ENCODE measurements at regions not wholly inside any gene's neighbourhood (a gene's known extent, or its start where the extent isn't known, plus 50 kb on each side); places are given as distances from the start of the nearest gene placed in this dataset.
A peak's percentile ranks its signal among the peaks of the same experiment; 100 is the strongest.

DNA sequence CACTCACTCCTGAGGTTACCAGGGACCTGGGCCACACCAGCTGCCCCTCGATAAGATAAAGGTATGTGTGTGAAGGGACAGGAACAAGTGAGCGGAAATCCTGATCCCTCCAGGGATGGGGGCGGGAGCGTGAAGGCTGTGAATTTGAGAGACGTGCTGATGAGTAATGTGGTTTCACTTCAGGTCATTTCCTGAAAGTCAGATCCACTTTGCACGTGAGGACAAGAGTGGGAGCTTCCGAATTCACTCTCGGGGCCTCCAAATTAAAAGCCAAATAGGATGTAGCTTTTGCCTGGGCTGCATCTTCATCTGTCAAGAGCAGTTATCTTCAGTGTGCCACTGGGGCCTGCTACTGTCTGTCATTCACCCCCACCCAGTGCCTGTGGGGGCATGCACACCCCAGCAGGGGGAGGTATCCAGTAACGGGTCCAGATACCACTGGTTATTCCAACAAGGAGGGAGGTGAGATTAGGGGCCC lies 87.4 kb upstream of the LHX1 start:
- ATAC-seq (peak; percentile 85), DNase-seq (ENCODE audit: low read depth, low spot score) (peak; percentile 51)
- no TSS peak for BruUV-seq (replicated peaks)
- POLR2A ChIA-PET, result interaction anchor here (1.0 kb wide), 1 partner anchor 71 kb away, joined by 3 read pairs; no protein-coding TSS in a partner anchor
- RAD21 ChIA-PET (ENCODE audit: low non-redundant PET in 1 of 2, low total read pairs in 2 of 2, uncharacterized antibody in 2 of 2, unreplicated experiment in 2 of 2), result no interaction called here
- Histone ChIP-seq H3K4me1 (ENCODE audit: control insufficient read depth in 1 of 2, insufficient read depth in 2 of 2, low read length in 2 of 2) (peaks cover 25 to 45% of the 10 kb centered on the region in 2 experiments), H3K4me3 (replicated peaks in 1 of 2; ENCODE audit: low read depth in 1 of 2, low read length in 2 of 2) (peak overlapping the region; percentile 10 to 27), H3K79me2 (ENCODE audit: insufficient read depth, low read length) (no peaks in the 10 kb centered on the region), H3K36me3 (ENCODE audit: control insufficient read depth in 1 of 2, insufficient read depth in 2 of 2, low read length in 2 of 2) (no peaks in the 10 kb centered on the region), H3K9me2 (ENCODE audit: insufficient read depth) (no peaks in the 10 kb centered on the region), H3K4me2 (ENCODE audit: low read length) (peak overlapping the region; percentile 70), H2AFZ (ENCODE audit: low read depth, low read length, poor library complexity, severe bottlenecking) (peak overlapping the region; percentile 12), H3K9ac (ENCODE audit: low read length) (peak overlapping the region; percentile 33), H4K20me1 (ENCODE audit: insufficient read depth) (no peaks in the 10 kb centered on the region), H3K9me3 (ENCODE audit: control insufficient read depth in 1 of 2, insufficient read depth in 1 of 2, low read depth in 1 of 2, low read length in 2 of 2) (no peaks in the 10 kb centered on the region), H3K27ac (ENCODE audit: low read depth, low read length) (peak overlapping the region; percentile 51), H3K27me3 (ENCODE audit: insufficient read depth, low read length) (no peaks in the 10 kb centered on the region)
- CTCF ChIA-PET, result interaction anchor here (1.7 kb wide), 1 partner anchor 198 kb away, joined by 5 read pairs; no protein-coding TSS in a partner anchor
- intact Hi-C loops (cut with micrococcal nuclease), result loop anchor here (2.0 to 10.0 kb wide), 2 partner anchors 71 to 195 kb away; no protein-coding TSS in a partner anchor
- TF ChIP-seq, protein P1, sequence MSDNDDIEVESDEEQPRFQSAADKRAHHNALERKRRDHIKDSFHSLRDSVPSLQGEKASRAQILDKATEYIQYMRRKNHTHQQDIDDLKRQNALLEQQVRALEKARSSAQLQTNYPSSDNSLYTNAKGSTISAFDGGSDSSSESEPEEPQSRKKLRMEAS (IDR thresholded peaks at IDR 0.05), result no peak; the same call in 1 of the 2 replicates
- TF ChIP-seq EZH2 (IDR thresholded peaks at IDR 0.05) (no peak), EZH2phosphoT487 (IDR thresholded peaks at IDR 0.05; ENCODE audit: borderline replicate concordance) (no peak), SP1 (IDR thresholded peaks at IDR 0.05; ENCODE audit: low read depth) (peak; percentile 68), TCF7L2 (IDR thresholded peaks at IDR 0.05; ENCODE audit: borderline replicate concordance, extremely low read depth, insufficient read depth, insufficient read length) (peak; percentile 14), EGR1 (IDR thresholded peaks at IDR 0.05; ENCODE audit: low read depth) (peak; percentile 61), CEBPB (IDR thresholded peaks at IDR 0.05; ENCODE audit: low read depth) (no peak), ZNF274 (IDR thresholded peaks at IDR 0.05; ENCODE audit: low read depth, low read length) (no peak), FOSL1 (IDR thresholded peaks at IDR 0.05; ENCODE audit: low read depth) (peak; percentile 33; the same call in 1 of the 2 replicates), POLR2AphosphoS5 (IDR thresholded peaks at IDR 0.05; ENCODE audit: low read depth, low read length) (peak; percentile 46; the same call in 1 of the 2 replicates), RAD21 (IDR thresholded peaks at IDR 0.05; ENCODE audit: low read depth) (peak; percentile 49), SIN3A (IDR thresholded peaks at IDR 0.05; ENCODE audit: low read depth) (no peak), CBX3 (IDR thresholded peaks at IDR 0.05; ENCODE audit: low read depth) (no peak), YY1 (IDR thresholded peaks at IDR 0.05; ENCODE audit: extremely low read depth, insufficient replicate concordance, low read depth, low read length) (no peak), SRF (IDR thresholded peaks at IDR 0.05; ENCODE audit: low read depth) (no peak), ZFX (IDR thresholded peaks at IDR 0.05) (no peak)
- TF ChIP-seq, protein P2, sequence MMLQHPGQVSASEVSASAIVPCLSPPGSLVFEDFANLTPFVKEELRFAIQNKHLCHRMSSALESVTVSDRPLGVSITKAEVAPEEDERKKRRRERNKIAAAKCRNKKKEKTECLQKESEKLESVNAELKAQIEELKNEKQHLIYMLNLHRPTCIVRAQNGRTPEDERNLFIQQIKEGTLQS (IDR thresholded peaks at IDR 0.05), result no peak
- TF ChIP-seq, protein P3, sequence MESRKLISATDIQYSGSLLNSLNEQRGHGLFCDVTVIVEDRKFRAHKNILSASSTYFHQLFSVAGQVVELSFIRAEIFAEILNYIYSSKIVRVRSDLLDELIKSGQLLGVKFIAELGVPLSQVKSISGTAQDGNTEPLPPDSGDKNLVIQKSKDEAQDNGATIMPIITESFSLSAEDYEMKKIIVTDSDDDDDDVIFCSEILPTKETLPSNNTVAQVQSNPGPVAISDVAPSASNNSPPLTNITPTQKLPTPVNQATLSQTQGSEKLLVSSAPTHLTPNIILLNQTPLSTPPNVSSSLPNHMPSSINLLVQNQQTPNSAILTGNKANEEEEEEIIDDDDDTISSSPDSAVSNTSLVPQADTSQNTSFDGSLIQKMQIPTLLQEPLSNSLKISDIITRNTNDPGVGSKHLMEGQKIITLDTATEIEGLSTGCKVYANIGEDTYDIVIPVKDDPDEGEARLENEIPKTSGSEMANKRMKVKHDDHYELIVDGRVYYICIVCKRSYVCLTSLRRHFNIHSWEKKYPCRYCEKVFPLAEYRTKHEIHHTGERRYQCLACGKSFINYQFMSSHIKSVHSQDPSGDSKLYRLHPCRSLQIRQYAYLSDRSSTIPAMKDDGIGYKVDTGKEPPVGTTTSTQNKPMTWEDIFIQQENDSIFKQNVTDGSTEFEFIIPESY (IDR thresholded peaks at IDR 0.05; ENCODE audit: extremely low read depth, insufficient replicate concordance, low read length), result no peak
- TF ChIP-seq, protein P4, sequence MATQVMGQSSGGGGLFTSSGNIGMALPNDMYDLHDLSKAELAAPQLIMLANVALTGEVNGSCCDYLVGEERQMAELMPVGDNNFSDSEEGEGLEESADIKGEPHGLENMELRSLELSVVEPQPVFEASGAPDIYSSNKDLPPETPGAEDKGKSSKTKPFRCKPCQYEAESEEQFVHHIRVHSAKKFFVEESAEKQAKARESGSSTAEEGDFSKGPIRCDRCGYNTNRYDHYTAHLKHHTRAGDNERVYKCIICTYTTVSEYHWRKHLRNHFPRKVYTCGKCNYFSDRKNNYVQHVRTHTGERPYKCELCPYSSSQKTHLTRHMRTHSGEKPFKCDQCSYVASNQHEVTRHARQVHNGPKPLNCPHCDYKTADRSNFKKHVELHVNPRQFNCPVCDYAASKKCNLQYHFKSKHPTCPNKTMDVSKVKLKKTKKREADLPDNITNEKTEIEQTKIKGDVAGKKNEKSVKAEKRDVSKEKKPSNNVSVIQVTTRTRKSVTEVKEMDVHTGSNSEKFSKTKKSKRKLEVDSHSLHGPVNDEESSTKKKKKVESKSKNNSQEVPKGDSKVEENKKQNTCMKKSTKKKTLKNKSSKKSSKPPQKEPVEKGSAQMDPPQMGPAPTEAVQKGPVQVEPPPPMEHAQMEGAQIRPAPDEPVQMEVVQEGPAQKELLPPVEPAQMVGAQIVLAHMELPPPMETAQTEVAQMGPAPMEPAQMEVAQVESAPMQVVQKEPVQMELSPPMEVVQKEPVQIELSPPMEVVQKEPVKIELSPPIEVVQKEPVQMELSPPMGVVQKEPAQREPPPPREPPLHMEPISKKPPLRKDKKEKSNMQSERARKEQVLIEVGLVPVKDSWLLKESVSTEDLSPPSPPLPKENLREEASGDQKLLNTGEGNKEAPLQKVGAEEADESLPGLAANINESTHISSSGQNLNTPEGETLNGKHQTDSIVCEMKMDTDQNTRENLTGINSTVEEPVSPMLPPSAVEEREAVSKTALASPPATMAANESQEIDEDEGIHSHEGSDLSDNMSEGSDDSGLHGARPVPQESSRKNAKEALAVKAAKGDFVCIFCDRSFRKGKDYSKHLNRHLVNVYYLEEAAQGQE (IDR thresholded peaks at IDR 0.05; ENCODE audit: low read depth), result no peak
- TF ChIP-seq, protein P5, sequence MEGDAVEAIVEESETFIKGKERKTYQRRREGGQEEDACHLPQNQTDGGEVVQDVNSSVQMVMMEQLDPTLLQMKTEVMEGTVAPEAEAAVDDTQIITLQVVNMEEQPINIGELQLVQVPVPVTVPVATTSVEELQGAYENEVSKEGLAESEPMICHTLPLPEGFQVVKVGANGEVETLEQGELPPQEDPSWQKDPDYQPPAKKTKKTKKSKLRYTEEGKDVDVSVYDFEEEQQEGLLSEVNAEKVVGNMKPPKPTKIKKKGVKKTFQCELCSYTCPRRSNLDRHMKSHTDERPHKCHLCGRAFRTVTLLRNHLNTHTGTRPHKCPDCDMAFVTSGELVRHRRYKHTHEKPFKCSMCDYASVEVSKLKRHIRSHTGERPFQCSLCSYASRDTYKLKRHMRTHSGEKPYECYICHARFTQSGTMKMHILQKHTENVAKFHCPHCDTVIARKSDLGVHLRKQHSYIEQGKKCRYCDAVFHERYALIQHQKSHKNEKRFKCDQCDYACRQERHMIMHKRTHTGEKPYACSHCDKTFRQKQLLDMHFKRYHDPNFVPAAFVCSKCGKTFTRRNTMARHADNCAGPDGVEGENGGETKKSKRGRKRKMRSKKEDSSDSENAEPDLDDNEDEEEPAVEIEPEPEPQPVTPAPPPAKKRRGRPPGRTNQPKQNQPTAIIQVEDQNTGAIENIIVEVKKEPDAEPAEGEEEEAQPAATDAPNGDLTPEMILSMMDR (IDR thresholded peaks at IDR 0.05 in 2 of 3, conservative IDR thresholded peaks at IDR 0.05 in 1 of 3; ENCODE audit: borderline replicate concordance in 1 of 3, insufficient read depth in 1 of 3, low read depth in 2 of 3, low read length in 2 of 3), result peak in 2 of 3 experiments; percentile 56 to 71; a peak in 5 of 6 replicates
